GM21526 (cell line): ENCODE measurements at regions not wholly inside any gene's neighbourhood (a gene's known extent, or its start where the extent isn't known, plus 50 kb on each side); places are given as distances from the start of the nearest gene placed in this dataset.
"Not testable (repeated sequence)": the region's sequence is repeated elsewhere in the genome, so short reads cannot be mapped to it uniquely, and the experiment has no call there.

ENCODE experiments used
- ATAC-seq: cut with Tn5 transposase; IDR thresholded peaks from one replicate; pipeline ENCODE4 v1.9.1; 2021; ENCODE audit warnings: moderate library complexity; ENCODE audit not compliant: unreplicated experiment, low FRiP score

DNA sequence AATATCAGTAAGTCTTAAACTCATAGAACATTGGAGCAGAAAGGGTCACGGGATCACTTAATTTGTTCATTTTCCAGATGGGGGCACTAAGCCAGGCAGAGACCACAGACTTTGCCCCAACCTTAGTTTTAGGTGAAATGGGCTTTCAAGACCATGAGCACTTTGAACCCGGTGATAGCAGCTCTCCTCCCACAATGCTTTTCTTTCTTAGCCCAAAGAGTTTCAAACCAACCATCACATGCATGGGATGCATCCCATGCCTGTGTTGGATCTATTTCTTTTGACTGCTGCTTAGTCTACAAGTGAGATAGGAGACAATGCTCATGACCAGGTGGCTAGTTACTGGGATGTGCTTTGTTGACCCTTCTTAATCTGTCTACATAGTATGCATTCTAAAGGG, 240.6 kb downstream of the NUF2 start:
- no peak for ATAC-seq

- ATAC-seq: no peak
These were observed 243.4 kb downstream of the NUF2 start for GRCh38 chr1:163565166-163565565.

- no peak for ATAC-seq
These were observed 248.3 kb downstream of the NUF2 start for GRCh38 chr1:163570071-163570470.

- ATAC-seq: no peak
These were observed 250.2 kb downstream of the NUF2 start for GRCh38 chr1:163571950-163572349.

- ATAC-seq: no peak
These were observed 252.4 kb downstream of the NUF2 start for GRCh38 chr1:163574119-163574518.

DNA sequence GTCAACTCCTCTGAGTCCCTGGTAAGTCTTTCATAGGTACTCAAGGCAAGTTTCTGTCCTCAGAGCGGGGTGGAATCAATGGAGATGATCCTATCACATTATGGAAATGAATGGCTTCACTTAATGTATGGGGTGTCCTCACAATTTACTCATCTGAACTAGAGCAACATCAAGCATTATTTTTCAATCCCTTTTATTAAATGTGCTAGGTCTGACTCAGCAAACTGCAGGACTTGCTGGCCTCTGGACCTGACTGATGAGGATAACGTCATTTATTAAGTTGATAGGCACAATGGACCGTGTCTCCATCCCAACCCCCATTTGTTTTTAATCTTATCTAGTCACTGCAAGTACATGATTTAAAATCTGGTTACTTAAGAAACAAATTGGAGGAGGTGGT, 259.2 kb downstream of the NUF2 start:
- ATAC-seq: no peak

- no peak for ATAC-seq
These were observed 262.0 kb downstream of the NUF2 start for GRCh38 chr1:163583661-163584181.

GRCh38 chr1:163585796-163586195, 264.0 kb downstream of the NUF2 start:
- ATAC-seq: no peak

DNA sequence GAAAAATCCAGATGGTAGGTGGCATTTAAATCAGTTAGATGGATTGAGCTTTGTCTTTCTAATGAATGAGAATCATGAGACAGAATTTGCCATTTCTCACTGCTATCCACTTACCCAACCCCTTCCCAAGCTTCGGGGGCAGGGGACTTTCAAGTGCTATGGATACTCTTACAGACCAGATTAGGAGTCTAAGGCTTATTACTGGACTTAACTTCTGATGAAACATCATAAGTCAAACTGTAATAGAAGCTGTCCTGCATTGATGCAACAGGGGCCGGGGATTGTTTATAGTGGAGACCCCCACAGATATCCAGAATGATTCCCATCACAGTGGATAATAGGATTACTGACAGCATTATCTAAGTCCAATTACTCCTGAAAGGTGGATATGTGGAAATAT, 267.0 kb downstream of the NUF2 start:
- no peak for ATAC-seq

DNA sequence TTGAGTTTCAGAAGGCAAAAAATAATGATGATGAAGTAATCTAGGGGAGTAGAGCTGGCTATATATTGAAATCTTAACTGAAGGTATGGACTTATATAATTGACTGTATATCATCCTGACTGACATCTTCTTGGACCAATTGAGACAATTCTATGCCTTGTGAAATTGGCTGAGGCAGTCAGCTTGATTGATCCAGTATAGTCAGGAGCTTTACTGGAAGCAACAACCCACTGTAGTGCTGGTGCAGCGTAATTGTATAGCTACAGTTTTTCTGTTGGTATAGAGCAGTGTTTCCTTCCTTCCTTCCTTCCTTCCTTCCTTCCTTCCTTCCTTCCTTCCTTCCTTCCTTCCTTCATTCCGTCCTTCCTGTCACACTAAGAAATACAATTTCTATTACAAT, 268.0 kb downstream of the NUF2 start:
- ATAC-seq: no peak

DNA sequence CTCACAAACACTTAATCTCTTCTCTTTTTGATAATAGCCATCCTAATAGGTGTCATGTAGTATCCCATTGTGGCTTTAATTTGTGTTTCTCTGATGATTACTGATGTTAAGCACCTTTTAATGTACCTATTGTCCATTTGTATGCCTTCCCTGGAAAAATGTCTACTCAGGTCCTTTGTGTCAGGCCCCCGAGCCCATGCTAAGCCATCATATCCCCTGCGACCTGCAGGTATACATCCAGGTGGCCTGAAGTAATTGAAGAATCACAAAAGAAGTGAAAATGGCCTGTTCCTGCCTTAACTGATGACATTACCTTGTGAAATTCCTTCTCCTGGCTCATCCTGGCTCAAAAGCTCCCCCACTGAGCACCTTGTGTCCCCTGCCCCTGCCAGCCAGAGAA, 269.4 kb downstream of the NUF2 start:
- not testable (repeated sequence) for ATAC-seq

DNA sequence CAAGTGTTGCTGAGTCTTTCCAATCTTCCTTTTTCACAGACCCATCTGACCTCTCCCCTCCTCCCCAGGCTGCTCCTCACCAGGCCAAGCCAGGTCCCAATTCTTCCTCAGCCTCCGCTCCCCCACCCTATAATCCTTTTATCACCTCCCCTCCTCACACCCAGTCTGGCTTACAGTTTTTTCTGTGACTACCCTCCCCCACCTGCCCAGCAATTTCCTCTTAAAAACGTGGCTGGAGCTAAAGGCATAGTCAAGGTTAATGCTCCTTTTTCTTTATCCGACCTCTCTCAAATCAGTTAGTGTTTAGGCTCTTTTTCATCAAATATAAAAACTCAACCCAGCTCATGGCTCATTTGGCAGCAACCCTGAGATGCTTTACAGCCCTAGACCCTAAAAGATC, 270.9 kb downstream of the NUF2 start:
- ATAC-seq: not testable (repeated sequence)

- not testable (repeated sequence) for ATAC-seq
These were observed 274.4 kb downstream of the NUF2 start for GRCh38 chr1:163596106-163596505.

DNA sequence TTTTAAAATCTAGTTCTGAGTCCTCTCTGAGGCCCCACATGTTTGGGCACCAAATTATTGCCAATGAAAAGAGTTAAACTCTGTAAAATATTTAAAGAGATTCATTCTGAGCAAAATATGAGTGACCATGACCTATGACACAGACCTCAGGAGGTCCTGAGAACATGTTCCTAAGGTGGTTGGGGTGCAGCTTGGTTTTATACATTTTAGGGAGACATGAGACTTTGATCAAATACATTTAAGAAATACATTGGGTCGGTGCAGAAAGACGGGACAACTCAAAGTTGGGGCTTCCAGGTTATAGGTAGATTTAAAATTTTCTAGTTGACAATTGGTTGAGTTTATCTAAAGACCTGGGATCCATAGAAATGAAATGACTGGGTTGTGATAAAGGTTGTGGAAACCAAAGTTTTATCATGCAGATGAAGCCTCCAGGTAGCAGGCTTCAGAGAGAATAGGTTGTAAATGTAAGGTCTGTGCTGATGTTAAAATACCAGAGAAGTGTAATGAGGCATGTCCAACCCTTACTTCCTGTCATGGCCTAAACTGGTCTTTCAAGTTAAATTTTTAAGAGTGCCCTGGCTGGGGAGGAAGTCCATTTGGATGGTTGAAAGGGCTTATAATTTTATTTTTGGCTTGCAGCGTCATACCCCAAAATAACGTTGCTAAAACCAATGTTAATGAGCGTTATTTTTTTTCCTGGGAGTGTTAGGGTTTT, 274.9 kb downstream of the NUF2 start:
- ATAC-seq: no peak

DNA sequence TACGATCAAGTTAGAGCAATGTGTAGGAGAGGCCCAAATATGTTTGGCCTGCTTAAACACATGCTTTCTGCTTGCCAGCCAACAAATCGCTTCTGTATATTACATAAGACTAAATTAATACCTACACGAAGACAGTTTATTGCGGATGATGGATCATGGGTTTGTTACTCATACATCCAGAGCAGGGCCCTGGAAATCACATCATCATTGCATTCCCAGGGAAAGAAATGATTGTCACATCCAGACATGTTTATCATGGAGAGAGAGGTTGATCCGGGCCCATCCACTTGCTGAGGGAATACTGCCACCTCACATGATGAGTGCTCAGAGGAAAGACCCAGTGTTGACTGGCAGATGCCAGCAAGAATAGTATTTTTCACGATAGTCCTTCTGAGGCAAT, 282.6 kb downstream of the NUF2 start:
- ATAC-seq: no peak

- ATAC-seq: no peak
These were observed 283.1 kb downstream of the NUF2 start for GRCh38 chr1:163604896-163605295.

DNA sequence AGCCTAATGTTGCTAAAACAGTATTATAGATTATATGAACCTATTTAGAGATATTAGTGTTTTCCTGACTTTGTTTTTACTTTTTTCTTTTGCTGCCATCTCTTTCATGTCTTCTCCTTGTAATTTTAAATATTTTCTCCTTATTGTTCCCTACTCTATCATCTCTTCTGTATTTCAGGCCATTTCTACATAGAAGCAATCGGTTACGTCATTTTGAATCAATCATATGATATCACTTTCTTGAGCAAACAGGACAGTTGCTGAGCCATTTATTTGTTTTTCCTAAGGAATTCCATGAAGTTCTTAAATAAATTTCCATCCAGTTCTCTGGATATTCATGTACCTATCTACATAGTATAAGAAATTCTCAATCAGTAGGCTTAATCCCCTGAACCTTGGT, 287.2 kb downstream of the NUF2 start:
- ATAC-seq: no peak

GRCh38 chr1:163609858-163610257, 288.1 kb downstream of the NUF2 start:
- ATAC-seq: no peak

- ATAC-seq: no peak
These were observed 288.7 kb downstream of the NUF2 start for GRCh38 chr1:163610486-163610885.

DNA sequence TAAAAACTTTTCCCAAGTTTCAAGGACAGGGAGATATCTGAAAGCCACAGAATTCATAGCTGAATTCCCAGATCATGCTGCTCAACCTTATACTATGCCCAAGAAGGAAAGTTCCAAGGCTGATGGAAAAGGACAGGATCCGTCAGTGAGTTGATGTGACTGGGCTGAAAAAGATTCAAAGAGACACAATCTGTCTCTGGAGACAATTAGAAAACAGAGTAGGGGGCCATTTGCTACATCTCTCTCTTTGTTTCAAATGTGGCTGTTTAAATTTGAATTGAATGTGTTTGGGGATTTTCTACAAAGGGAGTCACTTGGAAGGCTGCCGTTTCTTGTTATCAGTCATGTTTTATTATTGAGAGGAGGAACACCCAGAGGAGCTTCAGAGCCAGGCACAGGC, 292.6 kb downstream of the NUF2 start:
- ATAC-seq: no peak

DNA sequence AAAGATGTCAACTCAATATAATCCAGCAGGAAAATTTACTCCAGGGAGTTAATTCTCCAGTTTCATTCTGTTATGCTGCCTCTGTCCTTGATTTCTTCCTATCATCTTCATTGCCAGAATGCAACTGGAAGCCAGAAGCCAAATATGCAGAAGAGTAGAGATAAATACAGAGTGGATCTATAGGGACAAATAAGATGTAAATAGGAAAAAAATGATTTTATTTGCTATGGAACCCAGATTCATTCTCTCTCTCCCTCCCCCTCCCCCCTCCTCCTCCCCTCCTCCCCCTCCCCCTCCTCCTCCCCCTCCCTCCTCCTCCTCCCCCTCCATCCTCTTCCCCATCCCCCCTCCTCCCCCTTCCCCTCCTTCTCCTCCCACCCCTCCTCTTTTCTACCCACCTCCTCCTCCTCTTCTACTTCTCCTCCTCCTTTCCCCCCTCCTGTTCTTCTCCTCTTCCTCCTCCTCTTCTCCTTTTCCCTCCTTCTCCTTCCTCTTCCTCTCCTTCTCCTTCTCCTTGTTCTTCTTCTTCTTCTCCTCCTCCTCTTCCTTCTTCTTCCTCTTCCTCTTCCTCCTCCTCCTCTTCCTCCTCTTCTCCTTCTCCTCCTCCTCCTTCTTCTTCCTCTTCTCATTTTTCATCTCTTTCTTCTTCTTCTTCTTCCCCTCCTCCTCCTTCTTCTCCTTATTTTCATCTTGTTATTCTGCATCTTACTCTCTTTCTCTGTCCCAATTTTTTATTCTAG, 306.4 kb downstream of the NUF2 start:
- no peak for ATAC-seq

DNA sequence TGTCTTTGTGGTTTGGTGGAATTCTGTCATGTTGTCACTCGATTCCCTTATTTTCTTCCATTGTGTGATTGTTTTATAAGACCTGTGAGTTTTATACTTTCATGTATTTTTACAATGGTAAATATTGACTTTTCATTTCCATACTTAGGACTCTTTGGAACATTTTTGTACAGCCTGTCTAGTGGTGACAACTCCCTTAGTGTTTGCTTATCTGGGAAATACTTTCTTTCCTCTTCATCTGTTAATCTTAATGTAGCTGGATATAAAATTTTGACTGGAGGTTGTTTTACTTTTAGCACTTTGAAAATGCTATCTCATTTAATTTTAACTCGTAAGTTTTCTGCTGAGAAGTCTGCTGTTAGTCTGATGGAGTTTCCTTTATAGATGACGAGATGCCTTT, 310.5 kb downstream of the NUF2 start:
- no peak for ATAC-seq
